PC-9 (cell line): ENCODE measurements at regions not wholly inside any gene's neighbourhood (a gene's known extent, or its start where the extent isn't known, plus 50 kb on each side); places are given as distances from the start of the nearest gene placed in this dataset.

Experiments
- BruUV-seq: library from RNA; stranded (reverse); fragments of 400-500 nt; replicated peaks from 2 replicates; lab custom pipeline; 2021; lab: Mats Ljungman, UMichigan
- CTCF ChIA-PET: fragments of 300-600 bp; sonication (Branson Sonifier 250); formaldehyde crosslinking; loops from one replicate; lab custom pipeline; 2022; ENCODE audit warnings: antibody characterized with exemption; lab: Charles Lee
- POLR2A ChIA-PET: fragments of 300-600 bp; sonication (Branson Sonifier 250); formaldehyde crosslinking; loops from one replicate; lab custom pipeline; 2022; ENCODE audit warnings: antibody characterized with exemption; ENCODE audit not compliant: unreplicated experiment; lab: Charles Lee
- DNase-seq, 2 experiments: peaks; one replicate each; pipeline versions ENCODE4 v3.0.0 to v3.0.0-alpha.2; 2015 to 2022; ENCODE audit warnings: mixed read lengths in 1 of 2
- H2AFZ ChIP-seq: fragments of 200-600 bp; sonication (generic); 2 replicates; pipeline ENCODE4 v1.8.1; 2017; ENCODE audit warnings: antibody characterized with exemption
- H3F3A ChIP-seq: fragments of 200-600 bp; sonication (generic); 2 replicates; pipeline ENCODE4 v1.8.1; 2017; ENCODE audit warnings: antibody characterized with exemption, mild to moderate bottlenecking, low read depth; ENCODE audit not compliant: insufficient read depth
- H3K27ac ChIP-seq: fragments of 200-600 bp; sonication (generic); 2 replicates; pipeline ENCODE4 v1.6.1; 2016; ENCODE audit warnings: mixed run types
- H3K27me3 ChIP-seq: fragments of 200-600 bp; sonication (generic); 2 replicates; pipeline ENCODE4 v1.6.1; 2016; ENCODE audit warnings: low read depth, mixed run types; ENCODE audit not compliant: insufficient read depth
- H3K36me3 ChIP-seq: fragments of 200-600 bp; sonication (generic); 2 replicates; pipeline ENCODE4 v1.6.1; 2016; ENCODE audit warnings: low read depth, mixed run types
- H3K4me1 ChIP-seq: fragments of 200-600 bp; sonication (generic); replicated peaks from 2 replicates; pipeline ENCODE4 v1.6.1; 2016; ENCODE audit warnings: mixed run types; ENCODE audit not compliant: insufficient read depth
- H3K4me2 ChIP-seq: fragments of 200-600 bp; sonication (generic); 2 replicates; pipeline ENCODE4 v1.6.1; 2017; ENCODE audit warnings: mixed run types
- H3K4me3 ChIP-seq: fragments of 200-600 bp; sonication (generic); 2 replicates; pipeline ENCODE4 v1.6.1; 2016; ENCODE audit warnings: mixed run types
- H3K79me2 ChIP-seq: fragments of 200-600 bp; sonication (generic); 2 replicates; pipeline ENCODE4 v1.6.1; 2017; ENCODE audit warnings: low read depth, mixed run types
- H3K9me2 ChIP-seq: fragments of 200-600 bp; sonication (generic); 2 replicates; pipeline ENCODE4 v1.8.1; 2017; ENCODE audit warnings: mild to moderate bottlenecking; ENCODE audit not compliant: insufficient read depth
- H3K9me3 ChIP-seq: fragments of 200-600 bp; sonication (generic); 2 replicates; pipeline ENCODE4 v1.8.1; 2016; ENCODE audit warnings: low read depth; ENCODE audit not compliant: insufficient read depth
- H4K20me1 ChIP-seq: fragments of 200-600 bp; sonication (generic); 2 replicates; pipeline ENCODE4 v1.8.1; 2017; ENCODE audit not compliant: insufficient read depth
- EZH2 ChIP-seq: fragments of 200-600 bp; sonication (generic); IDR thresholded peaks from 2 replicates; pipeline ENCODE4 v1.8.0; 2017; ENCODE audit warnings: antibody characterized with exemption, low read depth
- intact Hi-C: fragments of 100-400 bp; cut with micrococcal nuclease; formaldehyde crosslinking; loops from one replicate; pipeline ENCODE4 v1.10.0; 2022; ENCODE audit not compliant: unreplicated experiment
- TF ChIP-seq, protein P1 (sequence below): fragments of 200-600 bp; sonication (generic); conservative IDR thresholded peaks from 2 replicates; pipeline ENCODE4 v1.6.1; 2017; ENCODE audit warnings: mixed run types, antibody characterized with exemption, mild to moderate bottlenecking, moderate library complexity

- H3K4me2 ChIP-seq, result no peak overlapping the region
- no peak for TF ChIP-seq EZH2
- intact Hi-C loops, result no loop called here
- no peak overlapping the region for H3K27ac ChIP-seq
- H3K79me2 ChIP-seq, result no peaks in the 10 kb centered on the region
- H3K9me2 ChIP-seq, result no peaks in the 10 kb centered on the region
- no peaks in the 10 kb centered on the region; the same call in none of the 2 replicates for H3K9me3 ChIP-seq
- POLR2A ChIA-PET, result no interaction called here
- no peaks in the 10 kb centered on the region for H3F3A ChIP-seq
- CTCF ChIA-PET, result no interaction called here
- no peaks in the 10 kb centered on the region for H3K36me3 ChIP-seq
- DNase-seq, result no peak
- H4K20me1 ChIP-seq, result no peaks in the 10 kb centered on the region
- no TSS peak for BruUV-seq
- H3K4me3 ChIP-seq, result no peak overlapping the region
- H2AFZ ChIP-seq, result no peak overlapping the region
- no peaks in the 10 kb centered on the region for H3K27me3 ChIP-seq
- no peaks in the 10 kb centered on the region for H3K4me1 ChIP-seq
These were observed 135.7 kb upstream of the PROX1 start for GRCh38 chr1:213852107-213852506.

GRCh38 chr1:213858581-213858980, 129.2 kb upstream of the PROX1 start:
- H3K4me2 ChIP-seq, result no peak overlapping the region
- H2AFZ ChIP-seq, result no peak overlapping the region
- no peak overlapping the region for H3K27ac ChIP-seq
- no peak for DNase-seq
- no peaks in the 10 kb centered on the region for H3K4me1 ChIP-seq
- H3F3A ChIP-seq, result no peaks in the 10 kb centered on the region
- H4K20me1 ChIP-seq, result no peaks in the 10 kb centered on the region
- TF ChIP-seq, protein P1, sequence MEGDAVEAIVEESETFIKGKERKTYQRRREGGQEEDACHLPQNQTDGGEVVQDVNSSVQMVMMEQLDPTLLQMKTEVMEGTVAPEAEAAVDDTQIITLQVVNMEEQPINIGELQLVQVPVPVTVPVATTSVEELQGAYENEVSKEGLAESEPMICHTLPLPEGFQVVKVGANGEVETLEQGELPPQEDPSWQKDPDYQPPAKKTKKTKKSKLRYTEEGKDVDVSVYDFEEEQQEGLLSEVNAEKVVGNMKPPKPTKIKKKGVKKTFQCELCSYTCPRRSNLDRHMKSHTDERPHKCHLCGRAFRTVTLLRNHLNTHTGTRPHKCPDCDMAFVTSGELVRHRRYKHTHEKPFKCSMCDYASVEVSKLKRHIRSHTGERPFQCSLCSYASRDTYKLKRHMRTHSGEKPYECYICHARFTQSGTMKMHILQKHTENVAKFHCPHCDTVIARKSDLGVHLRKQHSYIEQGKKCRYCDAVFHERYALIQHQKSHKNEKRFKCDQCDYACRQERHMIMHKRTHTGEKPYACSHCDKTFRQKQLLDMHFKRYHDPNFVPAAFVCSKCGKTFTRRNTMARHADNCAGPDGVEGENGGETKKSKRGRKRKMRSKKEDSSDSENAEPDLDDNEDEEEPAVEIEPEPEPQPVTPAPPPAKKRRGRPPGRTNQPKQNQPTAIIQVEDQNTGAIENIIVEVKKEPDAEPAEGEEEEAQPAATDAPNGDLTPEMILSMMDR, result no peak; the same call in 1 of the 2 replicates
- ChIA-PET CTCF (no interaction called here), POLR2A (no interaction called here)
- no peaks in the 10 kb centered on the region for H3K27me3 ChIP-seq
- no peak overlapping the region for H3K4me3 ChIP-seq
- intact Hi-C loops, result no loop called here
- no peaks in the 10 kb centered on the region for H3K9me3 ChIP-seq
- no peaks in the 10 kb centered on the region for H3K79me2 ChIP-seq
- H3K9me2 ChIP-seq, result no peaks in the 10 kb centered on the region
- no TSS peak for BruUV-seq
- no peaks in the 10 kb centered on the region for H3K36me3 ChIP-seq

DNA sequence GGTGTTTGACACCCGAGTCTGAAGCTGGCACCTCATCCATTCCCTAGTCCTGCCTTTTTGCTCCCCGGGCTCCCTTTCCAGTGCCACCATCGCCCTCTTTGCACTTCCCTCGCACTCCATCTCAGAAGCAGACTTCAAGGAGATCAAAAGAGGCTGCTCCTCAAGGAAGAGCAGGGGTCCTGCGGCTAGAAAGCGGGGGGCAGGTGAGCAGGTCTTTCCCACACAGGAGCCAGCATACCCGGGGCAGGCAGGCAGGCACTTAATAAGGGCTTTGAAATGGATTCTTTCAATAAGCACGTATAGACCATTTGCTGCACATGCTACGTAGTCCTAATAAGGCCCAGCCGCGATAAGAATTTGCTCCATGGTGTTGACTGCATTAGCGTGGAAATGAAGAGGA, 125.9 kb upstream of the PROX1 start:
- DNase-seq, result no peak
- intact Hi-C loops, result no loop called here
- no peak overlapping the region for H3K4me2 ChIP-seq
- H3F3A ChIP-seq, result no peaks in the 10 kb centered on the region
- H4K20me1 ChIP-seq, result no peaks in the 10 kb centered on the region
- H3K4me3 ChIP-seq, result no peak overlapping the region
- H3K9me2 ChIP-seq, result no peaks in the 10 kb centered on the region
- H3K27ac ChIP-seq, result no peak overlapping the region
- BruUV-seq, result no TSS peak
- POLR2A ChIA-PET, result no interaction called here
- H3K36me3 ChIP-seq, result no peaks in the 10 kb centered on the region
- TF ChIP-seq EZH2, result no peak
- TF ChIP-seq, protein P1, result no peak
- no peaks in the 10 kb centered on the region for H3K79me2 ChIP-seq
- CTCF ChIA-PET, result no interaction called here
- no peaks in the 10 kb centered on the region for H3K27me3 ChIP-seq
- H3K4me1 ChIP-seq, result no peaks in the 10 kb centered on the region
- no peak overlapping the region for H2AFZ ChIP-seq
- no peaks in the 10 kb centered on the region for H3K9me3 ChIP-seq

DNA sequence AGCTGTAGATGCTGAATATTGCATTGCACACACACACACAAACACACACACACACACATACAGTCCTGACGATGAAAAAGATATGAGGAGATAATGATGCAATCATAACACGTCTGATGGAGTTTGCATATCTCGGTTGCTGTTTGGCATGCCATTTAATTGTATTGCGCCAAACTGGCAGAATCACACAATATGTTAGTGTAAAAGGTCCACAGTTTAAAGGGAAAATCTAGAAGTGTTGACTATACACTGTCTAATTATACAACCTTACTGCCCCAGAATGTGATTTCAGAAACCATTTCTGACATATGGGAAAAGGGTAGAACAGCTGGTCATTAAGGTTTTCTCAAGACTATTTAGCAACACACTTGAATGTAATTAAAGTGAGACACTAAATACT, 123.7 kb upstream of the PROX1 start:
- no peak overlapping the region for H3K4me3 ChIP-seq
- no TSS peak for BruUV-seq
- ChIA-PET POLR2A (no interaction called here), CTCF (no interaction called here)
- TF ChIP-seq, protein P1, result no peak
- TF ChIP-seq EZH2, result no peak
- H3K36me3 ChIP-seq, result no peaks in the 10 kb centered on the region
- H4K20me1 ChIP-seq, result no peaks in the 10 kb centered on the region
- H3K27ac ChIP-seq, result no peak overlapping the region
- no peak overlapping the region for H2AFZ ChIP-seq
- no peaks in the 10 kb centered on the region for H3K4me1 ChIP-seq
- intact Hi-C loops, result no loop called here
- no peaks in the 10 kb centered on the region for H3K9me2 ChIP-seq
- no peak overlapping the region for H3K4me2 ChIP-seq
- H3K27me3 ChIP-seq, result no peaks in the 10 kb centered on the region
- DNase-seq, result no peak
- H3F3A ChIP-seq, result no peaks in the 10 kb centered on the region
- no peaks in the 10 kb centered on the region for H3K9me3 ChIP-seq
- no peaks in the 10 kb centered on the region for H3K79me2 ChIP-seq
